Esophagus squamous epithelium (tissue), 4 donors: ENCODE measurements at regions not wholly inside any gene's neighbourhood (a gene's known extent, or its start where the extent isn't known, plus 50 kb on each side); places are given as distances from the start of the nearest gene placed in this dataset.

ENCODE experiments used
- CTCF ChIP-seq, 6 experiments: fragments of 450-650 bp in 4 of 6; fragments of 200-600 bp in 2 of 6; sonication (generic) in 2 of 6; IDR thresholded peaks; one replicate each; pipeline ENCODE4 v1.5.1; 2016 to 2019; ENCODE audit warnings: antibody characterized with exemption in 6 of 6, mild to moderate bottlenecking in 4 of 6, moderate library complexity in 4 of 6
- POLR2A ChIP-seq, 4 donors: fragments of 450-650 bp; IDR thresholded peaks; one replicate each; pipeline ENCODE4 v1.6.1; 2017; ENCODE audit warnings: antibody characterized with exemption in 4 of 4, mild to moderate bottlenecking in 4 of 4, moderate library complexity in 3 of 4

GRCh38 chr3:13188975-13189374, 115.7 kb upstream of the IQSEC1 start:
- TF ChIP-seq POLR2A (IDR thresholded peaks at IDR 0.05) (no peak), CTCF (IDR thresholded peaks at IDR 0.05) (no peak)
